ENCODE measurements at regions not wholly inside any gene's neighbourhood (a gene's known extent, or its start where the extent isn't known, plus 50 kb on each side); places are given as distances from the start of the nearest gene placed in this dataset.

DNA sequence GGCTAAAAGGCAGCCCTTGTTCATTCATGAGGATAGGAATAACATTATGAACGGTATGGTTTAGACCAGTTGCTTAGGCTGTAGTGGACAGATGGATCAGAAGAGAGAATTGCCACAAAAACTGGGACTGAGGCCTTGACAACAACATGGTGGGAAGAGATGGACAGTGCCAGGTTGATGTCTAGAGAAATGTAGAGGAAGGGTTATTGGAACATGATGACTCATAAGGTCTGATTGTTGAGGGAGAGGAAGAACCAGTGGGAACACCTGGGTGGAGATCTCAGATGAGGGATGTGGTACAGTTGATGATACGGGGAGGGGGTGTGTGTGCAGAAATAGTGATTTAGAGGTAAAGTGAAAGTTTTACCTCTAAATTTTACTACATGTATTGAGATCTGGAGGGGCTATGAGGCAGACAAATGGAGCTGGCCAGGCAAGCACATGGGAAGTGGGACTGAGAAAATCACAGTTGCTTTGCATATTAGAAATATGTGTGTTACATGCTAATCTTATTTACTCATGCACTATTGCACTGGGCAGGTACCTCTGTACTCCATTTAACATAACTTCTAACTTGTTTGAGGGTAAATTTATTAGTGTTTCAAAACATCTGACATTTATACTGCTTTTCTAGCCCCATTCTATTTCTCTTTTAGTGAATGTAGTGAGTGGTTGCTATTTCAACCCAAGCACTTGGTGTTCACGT lies 65.6 kb downstream of the PLCE1 start:
- TF ChIP-seq, protein P1, sequence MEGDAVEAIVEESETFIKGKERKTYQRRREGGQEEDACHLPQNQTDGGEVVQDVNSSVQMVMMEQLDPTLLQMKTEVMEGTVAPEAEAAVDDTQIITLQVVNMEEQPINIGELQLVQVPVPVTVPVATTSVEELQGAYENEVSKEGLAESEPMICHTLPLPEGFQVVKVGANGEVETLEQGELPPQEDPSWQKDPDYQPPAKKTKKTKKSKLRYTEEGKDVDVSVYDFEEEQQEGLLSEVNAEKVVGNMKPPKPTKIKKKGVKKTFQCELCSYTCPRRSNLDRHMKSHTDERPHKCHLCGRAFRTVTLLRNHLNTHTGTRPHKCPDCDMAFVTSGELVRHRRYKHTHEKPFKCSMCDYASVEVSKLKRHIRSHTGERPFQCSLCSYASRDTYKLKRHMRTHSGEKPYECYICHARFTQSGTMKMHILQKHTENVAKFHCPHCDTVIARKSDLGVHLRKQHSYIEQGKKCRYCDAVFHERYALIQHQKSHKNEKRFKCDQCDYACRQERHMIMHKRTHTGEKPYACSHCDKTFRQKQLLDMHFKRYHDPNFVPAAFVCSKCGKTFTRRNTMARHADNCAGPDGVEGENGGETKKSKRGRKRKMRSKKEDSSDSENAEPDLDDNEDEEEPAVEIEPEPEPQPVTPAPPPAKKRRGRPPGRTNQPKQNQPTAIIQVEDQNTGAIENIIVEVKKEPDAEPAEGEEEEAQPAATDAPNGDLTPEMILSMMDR (IDR thresholded peaks at IDR 0.05; ENCODE audit: insufficient read depth, missing control alignments) = no peak
- no peak for DNase-seq (ENCODE audit: insufficient read length, low spot score)
- FAIRE-seq = no peak

DNA sequence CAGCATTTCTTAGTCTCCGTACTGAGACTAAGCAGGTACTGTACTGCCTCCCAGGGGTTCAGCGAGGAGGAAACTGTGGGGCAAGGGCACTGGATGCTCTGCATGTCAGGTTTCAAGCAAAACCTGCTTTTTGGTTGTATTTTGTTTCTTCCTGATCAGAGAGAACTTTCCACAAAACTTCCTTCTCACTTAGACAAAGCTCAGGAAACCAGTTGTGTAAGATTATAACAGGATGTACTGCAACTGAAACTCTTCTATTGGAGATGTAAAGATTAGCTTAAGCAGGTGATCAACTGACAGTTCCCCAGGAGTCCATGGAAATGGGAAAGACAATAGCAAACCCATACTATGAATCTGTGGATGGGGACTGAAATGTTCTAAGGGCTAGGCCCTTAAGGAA lies 67.3 kb downstream of the PLCE1 start:
- DNase-seq (ENCODE audit: insufficient read length, low spot score) = no peak
- TF ChIP-seq, protein P1 (IDR thresholded peaks at IDR 0.05; ENCODE audit: insufficient read depth, missing control alignments) = no peak
- FAIRE-seq = no peak

DNA sequence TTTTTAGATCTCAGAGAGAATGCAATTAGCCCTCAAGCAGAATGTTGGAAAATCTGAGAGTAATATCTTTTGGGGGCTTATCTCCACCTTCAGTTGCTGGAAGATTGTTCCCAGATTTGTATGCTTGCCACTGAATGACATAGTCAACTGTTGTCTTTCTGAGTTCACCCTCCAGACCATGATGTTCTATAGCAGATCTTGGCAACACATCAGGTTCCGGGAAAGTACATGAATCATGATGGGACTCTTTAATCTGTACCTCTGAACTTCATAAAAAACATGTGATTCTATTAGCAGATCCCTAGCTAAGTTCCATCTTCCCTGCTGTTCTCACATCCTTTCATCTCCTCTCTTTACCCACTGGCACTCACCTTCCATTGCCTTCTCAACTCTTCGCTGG lies 68.9 kb downstream of the PLCE1 start:
- DNase-seq (ENCODE audit: insufficient read length, low spot score) = no peak
- TF ChIP-seq, protein P1 (IDR thresholded peaks at IDR 0.05; ENCODE audit: insufficient read depth, missing control alignments) = no peak
- no peak for FAIRE-seq

DNA sequence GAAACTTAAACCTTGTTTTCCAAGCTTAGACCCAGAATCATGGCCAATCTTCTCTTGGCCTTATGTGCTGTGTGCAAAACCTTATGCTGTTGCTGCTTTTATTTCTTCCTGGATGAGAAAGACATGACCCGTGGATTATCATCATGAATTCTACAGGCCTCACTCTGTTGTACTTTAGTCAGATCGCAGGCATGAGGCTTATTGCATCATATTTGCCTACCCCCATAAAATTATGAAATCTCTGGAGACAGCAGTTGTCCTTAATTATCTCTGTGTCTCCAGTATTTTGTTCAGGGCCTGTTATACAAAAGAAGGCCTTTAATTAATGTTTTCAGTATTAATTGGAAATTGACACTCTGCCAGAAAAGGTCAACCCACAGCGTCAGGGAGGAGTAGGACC lies 71.6 kb downstream of the PLCE1 start:
- TF ChIP-seq, protein P1 (IDR thresholded peaks at IDR 0.05; ENCODE audit: insufficient read depth, missing control alignments) = no peak
- DNase-seq (ENCODE audit: insufficient read length, low spot score) = no peak
- FAIRE-seq = no peak

DNA sequence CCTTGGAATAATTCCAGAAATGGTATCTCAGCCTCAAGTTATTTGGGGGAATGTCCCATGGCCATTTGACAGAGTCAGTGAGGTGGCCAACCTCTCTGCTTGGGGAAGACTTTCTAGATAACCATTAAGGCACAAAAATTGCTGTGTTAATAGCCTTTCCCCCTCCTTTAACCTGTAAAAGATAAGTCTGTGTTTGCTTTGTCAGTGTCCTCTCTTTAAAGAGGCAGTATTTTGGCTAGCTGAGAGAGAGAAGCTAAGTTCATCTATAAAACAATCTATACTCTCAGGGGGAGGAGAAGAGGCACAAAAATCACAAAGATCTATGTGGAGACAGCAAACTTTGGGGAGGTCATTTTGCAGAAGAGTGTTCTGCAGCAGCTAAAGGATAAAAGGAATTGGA lies 72.1 kb downstream of the PLCE1 start:
- DNase-seq (ENCODE audit: insufficient read length, low spot score) (no peak), FAIRE-seq (no peak)
- TF ChIP-seq, protein P1 (IDR thresholded peaks at IDR 0.05; ENCODE audit: insufficient read depth, missing control alignments) = no peak

- TF ChIP-seq, protein P1 (IDR thresholded peaks at IDR 0.05; ENCODE audit: insufficient read depth, missing control alignments) = no peak
- DNase-seq (ENCODE audit: insufficient read length, low spot score) (no peak), FAIRE-seq (no peak)
Observed at GRCh38 chr10:94066411-94066810, 72.7 kb downstream of the PLCE1 start.

GRCh38 chr10:94069884-94070283 lies 76.2 kb downstream of the PLCE1 start:
- DNase-seq (ENCODE audit: insufficient read length, low spot score) = no peak
- TF ChIP-seq, protein P1 (IDR thresholded peaks at IDR 0.05; ENCODE audit: insufficient read depth, missing control alignments) = no peak
- FAIRE-seq = no peak
